ENCODE measurements at regions not wholly inside any gene's neighbourhood (a gene's known extent, or its start where the extent isn't known, plus 50 kb on each side); places are given as distances from the start of the nearest gene placed in this dataset.

- no peak for TF ChIP-seq CTCF (conservative IDR thresholded peaks at IDR 0.05; ENCODE audit: low read depth, low read length)
- no peak for TF ChIP-seq EZH2 (IDR thresholded peaks at IDR 0.05; ENCODE audit: low read length, unreplicated experiment)
- no peak for TF ChIP-seq EZH2phosphoT487 (IDR thresholded peaks at IDR 0.05; ENCODE audit: borderline replicate concordance, low read length)
These were observed 239.7 kb downstream of the DNAJB9 start for GRCh38 chr7:108809356-108809755.

All from PC-3 (cell line).